ENCODE measurements at regions not wholly inside any gene's neighbourhood (a gene's known extent, or its start where the extent isn't known, plus 50 kb on each side); places are given as distances from the start of the nearest gene placed in this dataset.

GRCh38 chr3:112744825-112745566 lies 101.7 kb downstream of the CD200R1L start:
- no peak for ATAC-seq
- TF ChIP-seq POU6F1 (CRISPR knock-in tag; IDR thresholded peaks at IDR 0.05; ENCODE audit: borderline replicate concordance, low read depth) (no peak), SNAI2 (CRISPR knock-in tag; IDR thresholded peaks at IDR 0.05) (no peak), CREB5 (CRISPR knock-in tag; IDR thresholded peaks at IDR 0.05; ENCODE audit: low read depth) (no peak), PPARA (CRISPR knock-in tag; IDR thresholded peaks at IDR 0.05; ENCODE audit: borderline replicate concordance) (no peak), GLIS3 (CRISPR knock-in tag; IDR thresholded peaks at IDR 0.05) (no peak), TOX (CRISPR knock-in tag; IDR thresholded peaks at IDR 0.05; ENCODE audit: borderline replicate concordance) (no peak)

- ATAC-seq: no peak
- TF ChIP-seq TCF4 (CRISPR knock-in tag; IDR thresholded peaks at IDR 0.05; ENCODE audit: borderline replicate concordance): no peak
Measured at GRCh38 chr3:112744106-112744505, 102.6 kb downstream of the CD200R1L start.

GRCh38 chr3:112742934-112743333 lies 102.0 kb upstream of the CCDC80 start:
- no peak for ATAC-seq
- TF ChIP-seq TOX (CRISPR knock-in tag; IDR thresholded peaks at IDR 0.05; ENCODE audit: borderline replicate concordance) (no peak), TCF4 (CRISPR knock-in tag; IDR thresholded peaks at IDR 0.05; ENCODE audit: borderline replicate concordance) (no peak), ZNF8 (CRISPR knock-in tag; IDR thresholded peaks at IDR 0.05) (no peak)

GRCh38 chr3:112741983-112742382 lies 101.0 kb upstream of the CCDC80 start:
- no peak for ATAC-seq

GRCh38 chr3:112740835-112741234 lies 99.9 kb upstream of the CCDC80 start:
- no peak for ATAC-seq
- TF ChIP-seq ISL1 (CRISPR knock-in tag; IDR thresholded peaks at IDR 0.05) (no peak), PATZ1 (CRISPR knock-in tag; IDR thresholded peaks at IDR 0.05; ENCODE audit: borderline replicate concordance) (no peak), ZNF70 (CRISPR knock-in tag; IDR thresholded peaks at IDR 0.05) (no peak), TCF4 (CRISPR knock-in tag; IDR thresholded peaks at IDR 0.05; ENCODE audit: borderline replicate concordance) (no peak), ESRRG (CRISPR knock-in tag; IDR thresholded peaks at IDR 0.05) (no peak), PPARA (CRISPR knock-in tag; IDR thresholded peaks at IDR 0.05; ENCODE audit: borderline replicate concordance) (no peak), ZFP3 (CRISPR knock-in tag; IDR thresholded peaks at IDR 0.05) (no peak), TOX (CRISPR knock-in tag; IDR thresholded peaks at IDR 0.05; ENCODE audit: borderline replicate concordance) (no peak)

More at GRCh38 chr3:112741983-112742382, 101.0 kb upstream of the CCDC80 start:
- TF ChIP-seq ZNF8 (CRISPR knock-in tag; IDR thresholded peaks at IDR 0.05): no peak
- TF ChIP-seq ISL1 (CRISPR knock-in tag; IDR thresholded peaks at IDR 0.05): no peak
- TF ChIP-seq CSRNP3 (CRISPR knock-in tag; IDR thresholded peaks at IDR 0.05): no peak
- no peak for TF ChIP-seq PPARA (CRISPR knock-in tag; IDR thresholded peaks at IDR 0.05; ENCODE audit: borderline replicate concordance)
- TF ChIP-seq ARNTL (CRISPR knock-in tag; IDR thresholded peaks at IDR 0.05; ENCODE audit: borderline replicate concordance, low read depth): no peak

GRCh38 chr3:112739252-112739965 lies 98.5 kb upstream of the CCDC80 start:
- ATAC-seq: no peak
- no peak for TF ChIP-seq PATZ1 (CRISPR knock-in tag; IDR thresholded peaks at IDR 0.05; ENCODE audit: borderline replicate concordance)
- no peak for TF ChIP-seq ZC3H10 (CRISPR knock-in tag; IDR thresholded peaks at IDR 0.05)
- no peak for TF ChIP-seq ZFP3 (CRISPR knock-in tag; IDR thresholded peaks at IDR 0.05)
- TF ChIP-seq ARNTL (CRISPR knock-in tag; IDR thresholded peaks at IDR 0.05; ENCODE audit: borderline replicate concordance, low read depth): no peak
- no peak for TF ChIP-seq POU6F1 (CRISPR knock-in tag; IDR thresholded peaks at IDR 0.05; ENCODE audit: borderline replicate concordance, low read depth)
- TF ChIP-seq GLIS3 (CRISPR knock-in tag; IDR thresholded peaks at IDR 0.05): no peak
- TF ChIP-seq CSDC2 (CRISPR knock-in tag; IDR thresholded peaks at IDR 0.05): no peak
- TF ChIP-seq ISL1 (CRISPR knock-in tag; IDR thresholded peaks at IDR 0.05): no peak
- TF ChIP-seq ZNF8 (CRISPR knock-in tag; IDR thresholded peaks at IDR 0.05): no peak
- no peak for TF ChIP-seq ZFP30 (CRISPR knock-in tag; IDR thresholded peaks at IDR 0.05)
- no peak for TF ChIP-seq OSR1 (CRISPR knock-in tag; IDR thresholded peaks at IDR 0.05)
- TF ChIP-seq TOX (CRISPR knock-in tag; IDR thresholded peaks at IDR 0.05; ENCODE audit: borderline replicate concordance): no peak
